Ishikawa (cell line): ENCODE measurements at regions not wholly inside any gene's neighbourhood (a gene's known extent, or its start where the extent isn't known, plus 50 kb on each side); places are given as distances from the start of the nearest gene placed in this dataset.

ENCODE experiments used
- CEBPB ChIP-seq: IDR thresholded peaks from 2 replicates; pipeline ENCODE4 v1.6.1; 2012
- CREB1 ChIP-seq: IDR thresholded peaks from 2 replicates; pipeline ENCODE4 v1.6.1; 2012; ENCODE audit warnings: low read depth
- EGR1 ChIP-seq: IDR thresholded peaks from 2 replicates; pipeline ENCODE4 v1.6.1; 2012
- EP300 ChIP-seq: IDR thresholded peaks from 2 replicates; pipeline ENCODE4 v1.6.1; 2012; ENCODE audit warnings: borderline replicate concordance
- FOXM1 ChIP-seq: IDR thresholded peaks from 2 replicates; pipeline ENCODE4 v1.6.1; 2012; ENCODE audit warnings: low read depth, borderline replicate concordance
- NFIC ChIP-seq: IDR thresholded peaks from 2 replicates; pipeline ENCODE4 v1.6.1; 2012
- RAD21 ChIP-seq: IDR thresholded peaks from 2 replicates; pipeline ENCODE4 v1.6.1; 2012; ENCODE audit warnings: low read depth
- TAF1 ChIP-seq: IDR thresholded peaks from 2 replicates; pipeline ENCODE4 v1.6.1; 2012; ENCODE audit warnings: low read depth, mild to moderate bottlenecking
- TCF12 ChIP-seq: IDR thresholded peaks from 2 replicates; pipeline ENCODE4 v1.6.1; 2012; ENCODE audit warnings: low read depth
- TEAD4 ChIP-seq: IDR thresholded peaks from 2 replicates; pipeline ENCODE4 v1.6.1; 2012
- YY1 ChIP-seq: IDR thresholded peaks from 2 replicates; pipeline ENCODE4 v1.6.1; 2012; ENCODE audit warnings: low read depth
- ZBTB7A ChIP-seq: IDR thresholded peaks from 2 replicates; pipeline ENCODE4 v1.6.1; 2012; ENCODE audit warnings: low read depth
- TF ChIP-seq, protein P1 (sequence below): IDR thresholded peaks from 2 replicates; pipeline ENCODE4 v1.6.1; 2012
- TF ChIP-seq, protein P2 (sequence below): IDR thresholded peaks from 2 replicates; pipeline ENCODE4 v1.6.1; 2012
- TF ChIP-seq, protein P3 (sequence below): IDR thresholded peaks from 2 replicates; pipeline ENCODE4 v1.6.1; 2012; ENCODE audit warnings: low read depth, mild to moderate bottlenecking

DNA sequence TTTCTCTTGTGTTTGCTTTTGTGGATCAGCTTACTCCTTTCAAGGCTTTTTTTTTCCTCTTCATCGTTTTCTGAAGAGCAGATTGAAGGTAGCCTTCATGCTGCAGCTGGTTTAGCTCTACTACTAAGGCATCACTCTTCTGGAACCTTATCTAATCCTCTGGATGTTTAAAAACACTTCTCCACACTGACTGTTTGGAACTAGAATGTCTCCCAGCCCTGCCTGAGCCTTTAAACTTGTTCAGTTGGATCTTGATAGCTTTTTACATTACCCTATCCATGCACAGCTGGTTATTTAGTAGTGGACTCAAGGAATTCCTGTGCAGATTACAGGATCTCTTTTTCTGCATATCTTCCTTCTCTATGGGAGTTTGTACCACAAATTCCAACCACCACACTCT is 108.9 kb upstream of the ASCC3 start:
- TF ChIP-seq RAD21 (no peak), TAF1 (no peak), CREB1 (no peak), FOXM1 (no peak), NFIC (no peak), YY1 (no peak), ZBTB7A (no peak), TCF12 (no peak), EP300 (no peak), EGR1 (no peak)
- TF ChIP-seq, protein P1, sequence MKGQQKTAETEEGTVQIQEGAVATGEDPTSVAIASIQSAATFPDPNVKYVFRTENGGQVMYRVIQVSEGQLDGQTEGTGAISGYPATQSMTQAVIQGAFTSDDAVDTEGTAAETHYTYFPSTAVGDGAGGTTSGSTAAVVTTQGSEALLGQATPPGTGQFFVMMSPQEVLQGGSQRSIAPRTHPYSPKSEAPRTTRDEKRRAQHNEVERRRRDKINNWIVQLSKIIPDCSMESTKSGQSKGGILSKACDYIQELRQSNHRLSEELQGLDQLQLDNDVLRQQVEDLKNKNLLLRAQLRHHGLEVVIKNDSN = no peak
- TF ChIP-seq, protein P2, sequence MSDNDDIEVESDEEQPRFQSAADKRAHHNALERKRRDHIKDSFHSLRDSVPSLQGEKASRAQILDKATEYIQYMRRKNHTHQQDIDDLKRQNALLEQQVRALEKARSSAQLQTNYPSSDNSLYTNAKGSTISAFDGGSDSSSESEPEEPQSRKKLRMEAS = no peak

DNA sequence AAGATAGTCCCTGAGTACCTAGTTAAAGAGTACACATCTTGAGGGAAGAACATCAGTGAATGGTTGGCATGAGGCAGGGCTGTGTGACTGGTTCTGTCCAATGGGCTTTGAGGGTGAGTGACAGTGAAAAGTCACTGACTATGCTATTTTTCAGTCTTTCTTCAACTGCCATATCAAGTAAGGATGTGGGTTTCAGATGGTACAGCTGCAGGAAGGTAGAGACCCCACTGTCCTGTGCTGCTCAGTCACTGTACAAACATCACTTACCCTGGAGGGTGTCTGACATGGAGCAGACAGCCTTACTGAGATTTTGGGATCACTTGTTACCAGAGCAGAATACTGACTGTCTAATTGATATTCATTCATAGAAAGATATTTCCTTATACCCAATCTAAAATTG is 115.3 kb upstream of the ASCC3 start:
- TF ChIP-seq EGR1 = no peak
- TF ChIP-seq ZBTB7A = no peak
- TF ChIP-seq, protein P1 = no peak
- TF ChIP-seq, protein P2 = no peak
- TF ChIP-seq EP300 = no peak
- TF ChIP-seq YY1 = no peak
- TF ChIP-seq FOXM1 = no peak
- TF ChIP-seq RAD21 = no peak
- TF ChIP-seq TAF1 = no peak
- TF ChIP-seq TCF12 = no peak
- no peak for TF ChIP-seq CREB1

DNA sequence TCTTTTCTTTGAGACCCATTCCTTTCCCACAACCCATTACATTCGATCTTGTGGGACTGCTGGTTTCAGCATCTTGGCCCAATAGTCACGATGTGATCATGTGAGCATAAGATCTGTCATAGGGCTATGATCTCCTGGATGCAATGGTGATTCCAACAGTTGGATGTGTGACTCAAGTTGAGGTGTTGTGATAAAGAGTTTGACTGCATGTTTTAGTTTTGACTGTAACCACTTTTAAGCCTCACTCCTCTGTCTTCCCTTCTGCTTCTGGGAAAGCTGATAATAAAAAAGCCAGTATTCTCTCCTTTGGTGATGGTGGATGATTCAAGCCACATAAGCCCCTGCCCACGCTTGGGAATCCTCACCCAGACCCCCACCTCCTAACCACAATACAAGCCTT is 117.0 kb upstream of the ASCC3 start:
- TF ChIP-seq TEAD4 = no peak
- no peak for TF ChIP-seq ZBTB7A
- TF ChIP-seq FOXM1 = no peak
- TF ChIP-seq NFIC = no peak
- TF ChIP-seq EGR1 = no peak
- no peak for TF ChIP-seq YY1

DNA sequence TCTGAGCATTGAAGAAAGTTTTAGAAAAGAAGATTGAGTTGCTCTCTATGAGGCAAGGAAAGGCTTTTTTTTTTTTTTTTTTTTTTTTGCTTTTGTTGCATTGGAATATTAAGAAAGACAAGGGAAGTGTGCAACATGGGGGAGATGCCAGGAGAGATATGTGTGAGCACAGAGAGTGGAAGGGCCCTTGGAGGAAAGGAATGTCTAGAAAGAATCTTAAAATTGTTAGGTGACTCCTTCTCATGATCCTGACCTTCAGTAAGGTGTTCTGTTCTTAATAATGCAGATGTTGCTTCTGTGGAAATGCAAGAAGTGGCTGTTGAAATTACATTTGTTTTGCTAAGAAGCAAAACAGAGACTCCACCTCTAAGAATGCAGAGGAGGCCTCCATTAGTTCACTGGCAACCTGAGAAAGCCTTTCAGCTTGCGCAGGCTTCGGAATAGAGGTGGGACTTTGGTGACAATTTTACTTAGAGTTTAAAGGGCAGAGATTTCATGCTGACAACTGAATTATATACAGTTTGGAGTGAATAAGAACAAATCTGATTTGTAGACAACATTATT is 118.0 kb upstream of the ASCC3 start:
- TF ChIP-seq RAD21 (no peak), FOXM1 (no peak), TAF1 (no peak), YY1 (no peak), EP300 (no peak)
- TF ChIP-seq, protein P1 = no peak
- TF ChIP-seq, protein P2 = no peak

DNA sequence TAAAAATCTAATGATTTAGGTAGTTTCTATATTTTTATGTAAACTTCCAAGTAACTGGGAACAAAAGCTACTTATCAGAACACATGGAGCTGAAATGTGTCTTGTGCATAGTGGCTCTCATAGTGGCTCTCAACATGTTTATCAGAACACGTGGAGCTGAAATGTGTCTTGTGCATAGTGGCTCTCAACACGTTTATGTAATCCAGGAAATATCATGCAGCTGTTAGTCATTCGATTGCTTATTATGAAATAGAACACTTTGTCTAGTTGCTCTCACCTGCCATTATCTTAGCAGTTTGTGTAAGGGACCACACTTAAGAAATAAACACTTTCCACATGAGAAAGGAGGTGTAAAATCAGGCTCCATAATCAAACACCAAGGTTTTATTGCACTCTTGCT is 119.2 kb upstream of the ASCC3 start:
- TF ChIP-seq, protein P2 = no peak
- TF ChIP-seq, protein P3, sequence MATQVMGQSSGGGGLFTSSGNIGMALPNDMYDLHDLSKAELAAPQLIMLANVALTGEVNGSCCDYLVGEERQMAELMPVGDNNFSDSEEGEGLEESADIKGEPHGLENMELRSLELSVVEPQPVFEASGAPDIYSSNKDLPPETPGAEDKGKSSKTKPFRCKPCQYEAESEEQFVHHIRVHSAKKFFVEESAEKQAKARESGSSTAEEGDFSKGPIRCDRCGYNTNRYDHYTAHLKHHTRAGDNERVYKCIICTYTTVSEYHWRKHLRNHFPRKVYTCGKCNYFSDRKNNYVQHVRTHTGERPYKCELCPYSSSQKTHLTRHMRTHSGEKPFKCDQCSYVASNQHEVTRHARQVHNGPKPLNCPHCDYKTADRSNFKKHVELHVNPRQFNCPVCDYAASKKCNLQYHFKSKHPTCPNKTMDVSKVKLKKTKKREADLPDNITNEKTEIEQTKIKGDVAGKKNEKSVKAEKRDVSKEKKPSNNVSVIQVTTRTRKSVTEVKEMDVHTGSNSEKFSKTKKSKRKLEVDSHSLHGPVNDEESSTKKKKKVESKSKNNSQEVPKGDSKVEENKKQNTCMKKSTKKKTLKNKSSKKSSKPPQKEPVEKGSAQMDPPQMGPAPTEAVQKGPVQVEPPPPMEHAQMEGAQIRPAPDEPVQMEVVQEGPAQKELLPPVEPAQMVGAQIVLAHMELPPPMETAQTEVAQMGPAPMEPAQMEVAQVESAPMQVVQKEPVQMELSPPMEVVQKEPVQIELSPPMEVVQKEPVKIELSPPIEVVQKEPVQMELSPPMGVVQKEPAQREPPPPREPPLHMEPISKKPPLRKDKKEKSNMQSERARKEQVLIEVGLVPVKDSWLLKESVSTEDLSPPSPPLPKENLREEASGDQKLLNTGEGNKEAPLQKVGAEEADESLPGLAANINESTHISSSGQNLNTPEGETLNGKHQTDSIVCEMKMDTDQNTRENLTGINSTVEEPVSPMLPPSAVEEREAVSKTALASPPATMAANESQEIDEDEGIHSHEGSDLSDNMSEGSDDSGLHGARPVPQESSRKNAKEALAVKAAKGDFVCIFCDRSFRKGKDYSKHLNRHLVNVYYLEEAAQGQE = no peak
- no peak for TF ChIP-seq FOXM1

DNA sequence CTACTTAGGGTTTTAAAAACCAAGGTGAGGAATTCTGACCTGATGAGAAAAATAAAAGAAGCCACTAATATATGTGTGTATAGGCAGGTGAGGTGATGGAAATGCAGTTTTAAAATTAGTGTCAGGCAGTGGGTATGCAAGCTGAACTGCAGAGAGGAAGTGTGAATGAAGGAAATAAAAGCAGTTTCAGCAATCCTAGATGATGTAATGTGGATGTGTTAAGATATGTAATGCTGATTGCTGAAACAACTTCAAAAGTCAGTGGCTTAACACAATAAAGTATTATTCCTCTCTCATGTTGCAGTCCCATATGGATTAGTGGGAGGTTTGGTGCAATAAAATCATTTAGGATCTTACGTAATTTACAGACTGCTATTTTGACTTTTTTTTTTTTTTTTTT is 119.9 kb upstream of the ASCC3 start:
- no peak for TF ChIP-seq CEBPB
- TF ChIP-seq FOXM1 = no peak
- TF ChIP-seq NFIC = no peak
- TF ChIP-seq ZBTB7A = no peak
- TF ChIP-seq TCF12 = no peak
- TF ChIP-seq YY1 = no peak
- no peak for TF ChIP-seq TAF1
- no peak for TF ChIP-seq RAD21
- no peak for TF ChIP-seq TEAD4
- TF ChIP-seq EGR1 = no peak
- TF ChIP-seq EP300 = no peak
- TF ChIP-seq CREB1 = no peak
- TF ChIP-seq, protein P2 = no peak
- TF ChIP-seq, protein P3 = no peak
- TF ChIP-seq, protein P1 = no peak
